Ishikawa (cell line): ENCODE measurements at regions not wholly inside any gene's neighbourhood (a gene's known extent, or its start where the extent isn't known, plus 50 kb on each side); places are given as distances from the start of the nearest gene placed in this dataset.
A peak's percentile ranks its signal among the peaks of the same experiment; 100 is the strongest.

ENCODE experiments used
- CEBPB ChIP-seq: IDR thresholded peaks from 2 replicates; pipeline ENCODE4 v1.6.1; 2012
- CREB1 ChIP-seq: IDR thresholded peaks from 2 replicates; pipeline ENCODE4 v1.6.1; 2012; ENCODE audit warnings: low read depth
- EGR1 ChIP-seq: IDR thresholded peaks from 2 replicates; pipeline ENCODE4 v1.6.1; 2012
- EP300 ChIP-seq: IDR thresholded peaks from 2 replicates; pipeline ENCODE4 v1.6.1; 2012; ENCODE audit warnings: borderline replicate concordance
- FOXM1 ChIP-seq: IDR thresholded peaks from 2 replicates; pipeline ENCODE4 v1.6.1; 2012; ENCODE audit warnings: low read depth, borderline replicate concordance
- MAX ChIP-seq: IDR thresholded peaks from 2 replicates; pipeline ENCODE4 v1.6.1; 2012
- NFIC ChIP-seq: IDR thresholded peaks from 2 replicates; pipeline ENCODE4 v1.6.1; 2012
- RAD21 ChIP-seq: IDR thresholded peaks from 2 replicates; pipeline ENCODE4 v1.6.1; 2012; ENCODE audit warnings: low read depth
- REST ChIP-seq: IDR thresholded peaks from 2 replicates; pipeline ENCODE4 v1.6.1; 2012; ENCODE audit warnings: low read depth, mild to moderate bottlenecking
- TAF1 ChIP-seq: IDR thresholded peaks from 2 replicates; pipeline ENCODE4 v1.6.1; 2012; ENCODE audit warnings: low read depth, mild to moderate bottlenecking
- TCF12 ChIP-seq: IDR thresholded peaks from 2 replicates; pipeline ENCODE4 v1.6.1; 2012; ENCODE audit warnings: low read depth
- TEAD4 ChIP-seq: IDR thresholded peaks from 2 replicates; pipeline ENCODE4 v1.6.1; 2012
- YY1 ChIP-seq: IDR thresholded peaks from 2 replicates; pipeline ENCODE4 v1.6.1; 2012; ENCODE audit warnings: low read depth
- ZBTB7A ChIP-seq: IDR thresholded peaks from 2 replicates; pipeline ENCODE4 v1.6.1; 2012; ENCODE audit warnings: low read depth
- TF ChIP-seq, protein P1 (sequence below): IDR thresholded peaks from 2 replicates; pipeline ENCODE4 v1.6.1; 2012

DNA sequence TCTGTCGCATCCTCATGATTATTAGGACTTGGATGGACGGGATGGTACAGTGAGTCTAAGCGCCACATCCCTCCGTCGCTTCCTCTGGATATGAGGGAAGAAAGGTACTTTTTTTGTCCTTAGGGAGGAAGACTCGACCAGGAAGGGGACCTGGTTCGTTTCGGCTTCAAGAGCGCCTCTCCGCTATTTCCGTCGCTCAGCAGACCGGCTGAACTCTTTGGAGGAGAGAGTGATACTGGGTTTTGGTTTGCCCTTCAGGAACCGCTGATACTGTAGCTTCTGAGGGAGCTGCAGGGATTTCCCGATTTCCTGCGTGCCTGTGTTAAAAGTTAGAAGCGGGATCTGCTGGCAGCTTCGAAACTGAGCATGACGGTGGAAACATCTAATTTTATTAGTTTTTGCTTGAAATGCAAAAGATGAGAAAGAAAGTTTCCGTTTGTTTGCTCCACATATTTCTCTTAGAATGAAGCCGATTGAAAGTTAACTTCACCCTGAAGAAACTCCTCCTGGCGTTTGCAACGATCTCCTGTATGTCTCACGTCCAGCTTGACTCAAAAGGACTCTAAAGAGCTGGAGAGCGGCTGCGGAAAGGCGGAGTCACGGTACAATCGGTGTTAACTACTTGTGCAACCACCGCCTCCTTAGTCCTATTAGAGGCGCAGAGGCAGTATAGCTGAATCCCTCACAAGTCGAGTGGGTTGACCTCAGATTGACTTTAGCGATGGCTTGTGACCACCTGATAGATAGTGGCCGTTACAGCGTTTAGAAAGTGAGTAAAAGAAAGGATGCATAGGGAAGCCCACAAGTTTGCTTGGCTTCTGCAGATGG lies 129.4 kb downstream of the TRIM27 start:
- TF ChIP-seq CREB1 (no peak), TAF1 (no peak)

- TF ChIP-seq NFIC (no peak), EP300 (no peak), ZBTB7A (no peak), TAF1 (no peak), RAD21 (no peak), TEAD4 (peak; percentile 79), MAX (0 out of 2 replicates have a peak, but pooled peaks have one; percentile 23), CREB1 (no peak), FOXM1 (no peak), CEBPB (peak; percentile 78), YY1 (0 out of 2 replicates have a peak, but pooled peaks have one; percentile 9), TCF12 (0 out of 2 replicates have a peak, but pooled peaks have one; percentile 30), REST (peak; percentile 70), EGR1 (no peak)
- TF ChIP-seq, protein P1, sequence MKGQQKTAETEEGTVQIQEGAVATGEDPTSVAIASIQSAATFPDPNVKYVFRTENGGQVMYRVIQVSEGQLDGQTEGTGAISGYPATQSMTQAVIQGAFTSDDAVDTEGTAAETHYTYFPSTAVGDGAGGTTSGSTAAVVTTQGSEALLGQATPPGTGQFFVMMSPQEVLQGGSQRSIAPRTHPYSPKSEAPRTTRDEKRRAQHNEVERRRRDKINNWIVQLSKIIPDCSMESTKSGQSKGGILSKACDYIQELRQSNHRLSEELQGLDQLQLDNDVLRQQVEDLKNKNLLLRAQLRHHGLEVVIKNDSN = no peak
These were observed 121.1 kb downstream of the TRIM27 start for GRCh38 chr6:28802417-28803336.

GRCh38 chr6:28803337-28803709 lies 120.5 kb downstream of the TRIM27 start:
- TF ChIP-seq CEBPB = no peak
- TF ChIP-seq CREB1 = no peak
- TF ChIP-seq TAF1 = no peak

DNA sequence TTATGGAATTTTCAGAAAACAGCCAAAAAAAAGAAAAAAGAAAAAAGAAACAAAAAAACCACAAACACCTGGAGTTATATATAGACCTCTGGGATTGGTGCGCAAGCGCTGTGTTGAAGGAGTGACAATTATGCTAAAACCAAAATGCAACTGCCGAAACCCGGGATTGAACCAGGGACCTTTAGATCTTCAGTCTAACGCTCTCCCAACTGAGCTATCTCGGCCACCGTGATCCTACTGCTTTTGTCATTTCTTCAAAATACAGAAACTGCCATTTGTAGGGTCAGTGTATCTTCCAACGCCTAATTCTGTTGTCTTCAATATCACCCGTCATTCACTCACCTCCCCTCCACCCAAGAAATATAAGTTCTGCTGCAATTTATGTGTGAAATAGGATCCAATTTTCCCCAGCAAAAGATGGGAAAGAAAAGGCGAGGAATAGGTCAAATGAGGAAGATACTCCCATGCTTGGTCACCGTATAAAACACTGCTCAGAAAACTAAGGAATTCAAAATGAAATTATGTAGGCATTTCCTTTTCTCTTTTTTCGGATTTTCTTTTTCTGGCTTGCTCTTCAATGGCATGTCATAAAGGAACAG lies 116.0 kb downstream of the TRIM27 start:
- TF ChIP-seq FOXM1 (no peak), YY1 (0 out of 2 replicates have a peak, but pooled peaks have one; percentile 37), TEAD4 (peak; percentile 88), REST (no peak), EP300 (no peak), NFIC (0 out of 2 replicates have a peak, but pooled peaks have one; percentile 7)

DNA sequence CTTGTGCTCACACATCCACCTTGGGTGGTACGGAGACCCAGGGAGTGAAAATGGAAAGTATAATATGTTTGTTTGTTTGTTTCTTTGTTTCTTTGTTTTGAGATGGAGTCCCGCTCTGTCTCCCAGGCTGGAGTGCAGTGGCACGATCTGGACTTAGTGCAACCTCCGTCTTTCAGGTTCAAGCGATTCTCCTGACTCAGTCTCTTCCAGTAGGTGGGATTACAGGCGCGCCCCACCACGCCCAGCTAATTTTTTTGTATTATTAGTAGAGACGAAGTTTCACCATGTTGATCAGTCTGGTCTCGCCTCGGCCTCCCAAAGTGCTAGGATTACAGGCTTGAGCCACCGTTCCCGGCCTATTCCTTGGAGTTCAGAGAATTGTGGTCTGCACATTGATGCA lies 115.4 kb downstream of the TRIM27 start:
- no peak for TF ChIP-seq FOXM1
- TF ChIP-seq YY1 = no peak
- no peak for TF ChIP-seq TAF1
- TF ChIP-seq MAX = no peak
- TF ChIP-seq TEAD4 = no peak
- no peak for TF ChIP-seq ZBTB7A
- no peak for TF ChIP-seq EGR1

DNA sequence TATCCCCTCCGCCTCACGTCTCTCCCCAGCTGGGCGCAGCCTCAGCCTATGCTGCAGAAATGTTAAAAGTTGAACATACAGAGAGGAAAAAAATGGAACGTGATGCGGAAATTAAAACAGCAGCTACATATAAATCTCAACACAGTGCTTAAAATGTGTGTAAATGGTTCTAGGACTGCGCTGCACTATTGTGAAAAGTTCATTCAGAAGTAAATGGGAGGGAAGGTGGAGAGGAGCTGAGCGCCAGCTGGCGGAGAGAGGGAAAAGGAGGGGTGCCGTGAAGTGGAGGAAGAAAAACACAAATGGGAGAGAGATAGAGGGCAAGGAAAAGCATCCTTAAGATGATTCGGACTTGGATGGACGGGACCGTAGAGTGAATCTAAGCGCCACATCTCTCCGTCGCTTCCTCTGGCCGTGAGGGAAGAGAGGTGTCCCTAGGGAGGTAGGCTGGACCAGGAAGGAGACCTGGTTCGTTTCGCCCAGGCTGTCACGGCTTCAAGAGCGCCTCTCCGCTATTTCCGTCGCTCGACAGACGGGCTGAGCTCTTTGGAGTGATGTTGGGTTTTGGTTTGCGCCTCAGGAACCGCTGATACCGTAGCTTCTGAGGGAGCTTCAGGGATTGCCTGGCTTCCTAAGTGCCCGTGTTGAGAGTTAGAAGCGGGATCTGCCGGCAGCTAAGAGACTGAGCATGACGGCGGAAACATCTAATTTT lies 113.7 kb downstream of the TRIM27 start:
- no peak for TF ChIP-seq CEBPB
- peak; percentile 28; the same call in 1 of the 2 replicates for TF ChIP-seq RAD21
